Kidney epithelial cell (primary cell): ENCODE measurements at regions not wholly inside any gene's neighbourhood (a gene's known extent, or its start where the extent isn't known, plus 50 kb on each side); places are given as distances from the start of the nearest gene placed in this dataset.

Source experiments
- DNase-seq: peaks from one replicate; pipeline ENCODE4 v3.0.0-alpha.2; 2010; ENCODE audit warnings: low read depth
- H3K27me3 ChIP-seq: 2 replicates; pipeline ENCODE4 v1.6.0; 2011; ENCODE audit warnings: low read length; ENCODE audit not compliant: control insufficient read depth, insufficient read depth
- H3K36me3 ChIP-seq: 2 replicates; pipeline ENCODE4 v1.5.1; 2011; ENCODE audit warnings: low read length; ENCODE audit not compliant: control insufficient read depth, insufficient read depth
- H3K4me3 ChIP-seq: 2 replicates; pipeline ENCODE4 v1.5.1; 2011; ENCODE audit warnings: low read depth, mild to moderate bottlenecking, control low read depth, low read length
- CTCF ChIP-seq: IDR thresholded peaks from 2 replicates; pipeline ENCODE4 v1.5.1; 2011; ENCODE audit warnings: mild to moderate bottlenecking, moderate library complexity, low read length, control low read depth, inconsistent platforms; ENCODE audit not compliant: insufficient read depth, poor library complexity, severe bottlenecking

GRCh38 chr1:112079446-112079845, 90.0 kb upstream of the KCND3 start:
- TF ChIP-seq CTCF = no peak
- Histone ChIP-seq H3K27me3 (no peaks in the 10 kb centered on the region), H3K36me3 (no peaks in the 10 kb centered on the region), H3K4me3 (no peak overlapping the region)
- DNase-seq = no peak

DNA sequence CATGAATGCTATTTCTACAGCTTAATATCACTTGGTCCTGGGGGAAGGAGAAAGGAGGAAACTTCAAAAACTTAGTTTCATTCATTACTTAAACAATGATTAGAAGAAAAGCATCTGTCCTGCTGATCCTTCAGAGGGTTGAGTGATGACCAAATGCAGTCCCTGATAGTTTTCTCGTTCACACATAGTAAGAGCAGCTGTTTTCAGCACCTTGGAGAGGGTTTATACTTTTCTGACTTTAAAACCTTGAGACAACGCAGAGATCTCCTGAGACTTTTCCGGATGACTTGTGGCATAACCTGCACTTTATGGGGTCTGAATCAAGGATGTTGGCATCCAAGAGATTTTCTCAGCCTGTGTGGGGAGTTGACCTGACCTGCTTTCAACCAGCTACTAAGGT, 94.0 kb upstream of the KCND3 start:
- TF ChIP-seq CTCF = no peak
- Histone ChIP-seq H3K4me3 (no peak overlapping the region), H3K27me3 (no peaks in the 10 kb centered on the region), H3K36me3 (no peaks in the 10 kb centered on the region)
- DNase-seq = no peak

GRCh38 chr1:112092656-112093371, 103.3 kb upstream of the KCND3 start:
- TF ChIP-seq CTCF = no peak
- no peak for DNase-seq
- H3K36me3 ChIP-seq = no peaks in the 10 kb centered on the region

DNA sequence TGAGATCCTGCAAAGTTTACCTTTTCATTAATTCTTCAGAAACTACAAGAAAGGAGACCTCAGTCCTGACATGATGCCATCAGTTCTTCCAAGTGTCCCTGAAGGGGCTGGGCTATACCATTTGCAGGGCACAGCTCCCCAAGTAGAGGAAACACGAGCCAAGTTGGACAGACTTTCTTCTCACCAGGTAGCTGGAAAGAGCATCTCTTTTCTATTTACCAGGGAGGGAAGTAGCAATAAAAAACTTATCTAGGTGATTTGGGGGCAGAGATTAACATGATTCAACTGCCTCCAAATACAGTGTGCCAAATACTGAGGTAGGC, 103.9 kb upstream of the KCND3 start:
- no peaks in the 10 kb centered on the region for H3K27me3 ChIP-seq

More at GRCh38 chr1:112092656-112093371, 103.3 kb upstream of the KCND3 start:
- H3K27me3 ChIP-seq = no peaks in the 10 kb centered on the region
- no peak overlapping the region for H3K4me3 ChIP-seq

GRCh38 chr1:112099979-112100378, 110.5 kb upstream of the KCND3 start:
- TF ChIP-seq CTCF = no peak

More for the DNA sequence above, 103.9 kb upstream of the KCND3 start:
- no peak for DNase-seq
- H3K4me3 ChIP-seq = no peak overlapping the region
- H3K36me3 ChIP-seq = no peaks in the 10 kb centered on the region
- TF ChIP-seq CTCF = no peak

GRCh38 chr1:112105557-112105956, 116.1 kb upstream of the KCND3 start:
- no peaks in the 10 kb centered on the region for H3K27me3 ChIP-seq
- H3K36me3 ChIP-seq = no peaks in the 10 kb centered on the region
- no peak overlapping the region for H3K4me3 ChIP-seq
- TF ChIP-seq CTCF = no peak
- no peak for DNase-seq

More at GRCh38 chr1:112099979-112100378, 110.5 kb upstream of the KCND3 start:
- Histone ChIP-seq H3K4me3 (no peak overlapping the region), H3K27me3 (no peaks in the 10 kb centered on the region), H3K36me3 (no peaks in the 10 kb centered on the region)
- DNase-seq = no peak
